HS-5 (cell line): ENCODE measurements at regions not wholly inside any gene's neighbourhood (a gene's known extent, or its start where the extent isn't known, plus 50 kb on each side); places are given as distances from the start of the nearest gene placed in this dataset.
"Not testable (repeated sequence)": the region's sequence is repeated elsewhere in the genome, so short reads cannot be mapped to it uniquely, and the experiment has no call there.

ENCODE experiments used
- DNase-seq: peaks from one replicate; pipeline ENCODE4 v3.0.0-alpha.2; 2012; ENCODE audit warnings: low read depth

DNA sequence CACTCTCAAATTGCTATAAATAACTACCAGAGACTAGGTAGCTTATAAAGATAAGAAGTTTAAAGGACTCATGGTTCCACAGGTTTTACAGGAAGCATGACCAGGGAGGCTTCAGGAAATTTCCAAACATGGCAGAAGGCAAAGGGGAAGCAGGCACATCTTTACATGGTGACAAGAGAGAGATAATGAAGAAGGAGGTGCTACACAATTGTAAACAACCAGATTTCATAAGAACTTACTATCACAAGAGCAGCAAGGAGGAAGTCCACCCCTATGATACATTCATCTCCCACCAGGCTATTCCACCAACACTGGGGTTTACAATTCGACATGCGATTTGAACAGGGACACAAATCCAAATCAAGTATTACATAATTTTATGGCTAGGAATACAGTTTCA is 257.7 kb downstream of the BTG1 start:
- no peak for DNase-seq

DNA sequence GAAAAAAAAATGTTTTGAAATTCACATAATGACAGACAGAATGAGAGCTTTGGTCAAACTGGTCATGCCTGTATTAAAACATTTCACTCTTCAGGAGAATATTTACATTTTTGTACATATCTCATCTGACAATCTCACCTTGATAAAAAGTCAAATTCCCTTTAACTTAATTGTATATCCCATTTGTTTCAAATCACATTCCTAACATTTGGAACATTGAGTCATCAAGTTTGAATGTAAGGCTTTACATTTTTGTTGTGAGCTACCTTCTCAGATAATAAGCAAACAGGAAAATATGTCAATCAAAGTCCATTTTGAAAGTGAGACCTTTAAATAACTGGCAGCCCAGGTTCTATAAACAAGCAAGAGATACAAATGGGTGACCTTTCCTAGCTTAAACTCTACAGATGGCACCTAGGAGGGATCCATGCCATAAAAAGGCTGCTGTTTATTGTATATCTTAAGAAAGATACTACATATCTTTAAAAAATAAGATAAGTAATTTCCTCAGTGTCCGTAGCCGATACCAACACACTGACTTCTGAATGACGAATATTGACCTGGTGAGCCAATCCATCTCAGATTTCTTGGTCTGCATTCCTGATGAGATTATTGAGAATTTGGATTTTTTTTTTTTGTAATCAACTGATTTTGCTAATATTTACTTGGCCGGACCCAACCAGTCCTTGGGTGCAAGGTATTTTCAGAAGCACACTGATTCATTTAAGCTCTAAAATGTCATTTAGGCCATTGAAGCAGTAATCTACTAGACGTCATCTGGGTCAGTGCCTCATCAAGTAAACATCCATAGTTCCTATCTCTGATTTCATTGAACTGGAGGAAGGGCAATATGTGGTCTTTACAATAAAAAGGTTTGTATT is 259.6 kb downstream of the BTG1 start:
- no peak for DNase-seq

DNA sequence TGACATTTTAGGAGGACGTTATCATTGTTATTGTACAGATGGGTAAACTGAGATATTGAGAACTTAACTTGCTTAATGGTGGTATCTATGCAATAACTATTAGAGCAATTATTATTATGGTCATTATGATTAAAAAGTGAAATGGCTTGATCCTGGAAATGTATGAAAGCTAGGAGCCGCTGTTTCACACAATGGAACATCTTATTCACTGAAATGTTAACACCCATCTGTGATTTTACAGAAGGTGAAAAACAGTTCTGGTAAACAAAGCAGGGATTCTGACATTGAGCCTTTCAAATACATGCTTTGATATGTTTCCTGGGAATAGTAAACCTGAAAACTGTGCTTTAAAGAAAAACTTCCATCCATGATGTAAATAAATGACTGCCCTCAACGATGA is 261.4 kb downstream of the BTG1 start:
- no peak for DNase-seq

DNA sequence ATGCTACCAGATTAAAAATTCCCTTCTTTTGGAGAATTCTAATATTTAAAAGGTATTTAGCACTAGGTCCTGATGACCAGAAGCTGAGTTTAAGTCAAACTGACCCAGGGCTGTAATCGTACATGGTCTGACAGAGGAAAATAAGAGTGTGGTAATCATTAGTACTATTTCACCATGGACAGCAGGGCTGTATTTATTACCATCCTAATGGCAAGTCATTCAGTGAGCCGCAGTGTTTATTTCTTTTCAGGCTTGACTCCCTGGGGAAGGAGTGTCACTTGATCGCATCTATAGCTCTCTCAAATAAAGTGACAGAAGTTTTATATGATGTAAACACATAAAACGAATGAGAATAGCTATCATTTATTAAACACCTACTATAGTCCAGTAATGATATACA is 261.8 kb downstream of the BTG1 start:
- no peak for DNase-seq

DNA sequence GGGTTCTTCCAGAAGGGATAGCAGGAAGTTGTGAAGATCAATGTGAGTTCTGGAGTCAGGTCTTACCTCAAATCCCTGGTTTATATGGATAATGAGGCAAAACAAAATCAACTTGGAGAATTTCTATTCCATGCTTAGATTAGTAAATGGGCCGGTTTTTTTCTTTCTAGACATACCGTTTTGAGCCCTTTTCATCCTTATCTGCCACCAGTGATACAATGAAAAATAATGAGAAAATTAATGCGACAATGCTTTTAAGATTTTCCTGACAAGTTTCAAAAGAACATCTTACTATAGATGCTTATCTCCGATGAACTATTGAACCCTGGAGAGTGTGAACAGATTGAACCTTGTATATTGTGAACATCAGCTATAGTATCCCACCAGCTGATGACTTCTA is 262.7 kb downstream of the BTG1 start:
- DNase-seq: no peak

DNA sequence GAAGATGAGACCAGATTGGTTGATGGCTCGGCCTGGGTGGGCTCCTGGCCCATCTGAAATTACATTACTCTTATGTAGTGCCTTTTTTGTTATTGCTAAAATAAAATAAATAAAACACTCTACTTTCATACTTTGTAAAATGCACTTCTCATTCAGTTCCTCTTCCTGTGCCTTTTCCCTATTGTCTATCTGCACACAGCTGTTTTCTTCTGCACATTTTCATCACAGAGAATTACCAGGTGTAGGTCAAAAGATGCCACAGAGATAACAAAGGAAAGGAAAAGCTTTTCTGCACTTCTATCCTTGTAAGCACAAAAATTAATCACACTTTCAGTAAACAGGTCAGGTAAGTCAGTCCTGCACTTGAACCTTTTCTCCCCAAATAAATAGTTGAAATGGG is 265.1 kb downstream of the BTG1 start:
- DNase-seq: no peak

DNA sequence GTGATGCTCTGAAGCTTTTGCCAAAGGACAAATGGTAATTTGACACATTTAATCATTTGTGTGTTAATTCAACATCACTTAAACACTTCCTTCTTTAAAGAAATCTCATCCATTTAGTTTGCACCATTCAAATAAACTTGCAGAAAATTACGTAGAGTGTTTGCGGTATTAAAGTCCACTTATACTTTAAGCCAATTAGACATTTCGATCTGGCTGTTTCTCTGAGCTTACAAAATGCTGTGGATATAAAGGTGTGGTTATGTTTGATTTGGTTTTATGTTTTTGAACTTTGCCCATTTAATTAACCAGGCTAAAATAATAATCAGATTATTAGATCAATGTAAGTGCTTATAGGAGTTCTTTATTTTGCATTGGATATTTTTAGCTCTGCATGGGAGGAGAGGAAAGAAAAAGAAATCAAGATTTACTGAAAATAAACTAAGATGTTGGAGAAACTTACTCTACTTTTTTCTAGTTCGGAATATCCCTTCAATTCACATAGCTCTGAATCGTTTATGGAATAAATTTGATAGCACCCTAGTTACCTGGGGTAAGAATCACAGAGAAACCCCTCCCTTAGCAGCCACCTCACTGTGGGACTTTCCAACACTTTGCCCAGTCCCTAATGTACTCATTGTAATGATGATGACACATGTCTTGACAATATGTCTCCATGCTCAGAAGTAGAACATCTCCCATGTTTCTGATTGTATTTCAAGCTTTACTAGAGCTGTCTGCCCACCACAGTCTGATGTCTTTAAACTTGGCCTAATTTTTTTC is 268.0 kb downstream of the BTG1 start:
- no peak for DNase-seq

DNA sequence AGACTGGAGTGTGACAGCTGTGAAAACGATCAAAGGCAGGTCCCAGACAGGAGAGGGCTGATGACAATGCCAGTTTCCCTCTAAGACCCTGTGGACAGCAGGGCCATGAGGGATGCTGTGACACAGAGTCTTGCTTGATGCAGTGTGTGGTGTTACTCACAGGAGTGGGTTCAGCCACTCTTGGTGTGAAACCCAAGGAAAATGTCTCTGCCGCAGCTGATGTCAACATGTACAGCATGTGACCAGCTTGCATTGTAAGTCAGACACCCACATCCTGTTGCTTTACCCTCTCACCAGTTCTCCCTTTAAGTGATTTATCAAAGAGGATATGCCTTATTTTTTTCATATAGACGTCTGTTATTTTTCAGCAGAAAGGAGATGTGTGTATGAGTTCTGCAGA is 268.6 kb downstream of the BTG1 start:
- no peak for DNase-seq

DNA sequence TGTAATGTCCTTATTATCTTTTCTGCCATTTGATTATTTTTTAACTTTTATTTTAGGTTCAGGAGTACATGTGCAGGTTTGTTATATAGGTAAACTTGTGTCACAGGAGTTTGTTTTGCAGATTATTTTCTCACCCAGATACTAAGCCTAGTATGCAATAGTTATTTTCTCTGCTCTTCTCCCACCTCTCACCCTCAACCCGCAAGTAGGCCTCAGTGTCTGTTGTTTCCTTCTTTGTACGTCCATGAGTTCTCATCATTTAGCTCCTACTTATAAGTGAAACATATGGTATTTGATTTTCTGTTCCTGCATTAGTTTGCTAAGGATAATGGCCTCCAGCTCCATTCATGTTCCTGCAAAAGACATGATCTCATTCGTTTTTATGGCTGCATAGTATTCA is 270.0 kb downstream of the BTG1 start:
- DNase-seq: not testable (repeated sequence)

DNA sequence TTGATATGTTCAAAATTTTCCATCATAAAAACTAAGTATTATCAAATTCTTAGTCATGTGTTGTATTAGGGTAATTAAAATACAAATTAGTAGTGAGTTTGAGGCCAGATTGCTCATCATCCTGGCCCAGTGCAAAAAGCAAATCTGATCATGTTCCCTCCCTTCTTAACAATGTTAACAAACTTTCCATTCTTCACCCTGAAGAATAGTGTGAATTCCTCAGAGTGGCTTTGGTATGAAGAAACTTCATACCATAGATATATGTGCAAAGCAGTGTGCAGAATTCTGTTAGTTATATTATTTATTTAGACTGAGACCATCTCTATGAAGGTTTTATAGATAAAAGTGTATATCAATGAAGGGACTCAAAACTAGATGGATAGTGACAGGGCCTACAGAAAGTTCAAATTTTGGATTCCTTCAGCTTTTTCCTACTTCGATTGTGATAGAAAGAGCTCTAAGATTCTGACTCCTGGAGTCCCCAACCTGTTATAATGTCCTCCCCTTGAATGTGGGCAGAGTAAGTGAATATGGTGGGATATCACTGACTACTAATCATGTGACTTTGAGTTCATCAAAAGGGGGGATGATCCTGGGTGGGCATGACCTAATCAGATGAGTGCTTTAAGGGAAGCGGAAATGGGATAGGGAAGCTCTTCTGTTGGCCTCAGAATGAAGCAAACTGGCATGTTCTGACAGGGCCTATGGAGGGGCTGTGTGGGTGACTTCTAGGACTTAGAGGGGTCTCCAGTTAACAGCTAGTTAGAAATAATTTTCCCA is 271.4 kb downstream of the BTG1 start:
- no peak for DNase-seq

DNA sequence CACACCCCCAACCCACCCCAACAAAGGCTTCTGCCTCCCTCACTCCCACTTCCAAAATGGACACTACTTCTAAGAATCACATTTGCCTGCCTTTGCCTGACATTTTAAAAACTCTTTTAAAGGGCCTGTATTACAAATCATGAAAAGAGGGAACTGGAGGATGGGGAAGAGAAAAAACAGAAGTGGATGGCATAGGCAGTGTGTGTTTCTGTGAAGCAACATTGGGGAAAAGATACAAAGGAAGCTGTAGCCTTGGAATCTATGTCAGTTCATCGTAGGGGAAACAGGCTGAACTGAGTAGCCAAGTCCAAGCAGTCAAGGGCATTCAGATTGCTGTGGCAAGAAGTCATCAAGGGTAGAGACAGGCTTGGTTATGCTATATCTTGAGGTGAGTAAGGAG is 273.9 kb downstream of the BTG1 start:
- DNase-seq: no peak

DNA sequence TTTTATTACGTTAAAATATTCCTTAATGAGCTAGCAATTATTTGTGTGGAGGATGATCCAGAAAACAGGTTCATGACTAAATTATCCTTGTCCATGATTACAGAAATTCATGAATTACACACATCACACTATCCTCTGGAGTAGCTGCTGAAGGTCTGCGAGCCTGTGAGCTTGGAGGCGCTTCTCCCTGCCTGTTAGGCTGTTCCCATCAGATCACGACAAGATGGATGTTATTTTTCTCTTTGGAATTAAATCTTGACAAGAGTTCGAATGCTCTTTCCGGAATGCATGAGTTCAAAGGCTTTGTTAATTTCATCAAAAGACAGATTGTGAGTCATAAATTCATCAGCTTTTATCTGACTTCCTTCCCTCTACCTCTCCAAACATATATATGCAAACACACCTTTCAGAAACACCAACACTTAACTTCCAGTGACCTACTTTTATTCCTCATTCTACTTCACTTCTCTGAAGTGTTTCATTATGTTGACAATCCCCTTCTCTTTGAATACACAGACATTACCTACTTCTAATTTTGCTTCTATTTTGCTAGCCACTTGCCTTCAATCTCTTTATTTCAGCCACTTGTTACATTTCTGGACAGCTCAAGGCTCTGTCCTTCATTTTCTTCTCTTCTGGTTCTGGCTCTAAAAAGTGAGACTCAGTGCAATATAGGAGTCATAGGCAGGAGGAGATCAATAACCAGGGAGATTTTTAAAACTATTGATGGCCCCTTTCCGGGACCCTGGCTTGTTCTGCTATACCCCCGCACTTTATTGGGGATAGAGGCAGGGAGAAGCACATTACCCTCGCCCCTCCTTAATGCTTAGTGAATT is 274.6 kb downstream of the BTG1 start:
- DNase-seq: no peak

DNA sequence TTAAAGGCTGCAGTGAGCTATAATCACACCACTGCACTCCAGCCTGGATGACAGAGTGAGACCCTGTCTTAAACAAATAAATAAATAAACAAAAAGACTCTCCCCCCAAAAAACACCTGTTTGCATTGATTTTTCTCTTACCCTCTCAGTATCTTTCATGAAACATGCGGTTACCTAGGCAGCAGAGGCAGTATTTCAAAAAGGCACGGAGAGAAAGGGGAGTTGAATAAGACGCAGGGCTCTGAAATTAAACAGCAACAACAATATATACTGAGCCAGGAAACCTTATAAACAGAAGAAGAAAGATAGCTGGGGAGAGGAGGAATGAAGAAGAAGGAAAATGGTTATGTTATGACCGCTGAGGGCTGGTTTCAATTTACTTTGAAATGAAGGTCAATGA is 277.6 kb downstream of the BTG1 start:
- DNase-seq: no peak

DNA sequence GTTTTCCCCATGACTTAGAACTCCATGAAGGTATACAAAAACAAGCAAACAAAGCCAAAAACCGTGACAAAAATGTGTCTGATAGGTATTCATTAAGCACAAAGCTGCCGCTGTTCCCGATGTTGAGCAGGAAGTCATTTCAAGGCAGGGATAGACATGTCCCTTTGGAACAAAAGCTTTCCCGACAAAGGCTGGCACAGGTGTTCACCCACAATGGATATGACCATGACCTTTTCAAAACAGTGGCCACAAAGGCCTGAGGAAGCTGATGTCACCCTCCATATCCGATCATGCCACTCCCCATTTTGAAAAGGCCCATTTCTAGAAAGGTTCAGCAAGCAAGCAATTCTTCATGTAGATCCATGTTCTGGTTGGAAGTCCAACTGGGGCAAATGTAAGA is 279.1 kb downstream of the BTG1 start:
- no peak for DNase-seq

DNA sequence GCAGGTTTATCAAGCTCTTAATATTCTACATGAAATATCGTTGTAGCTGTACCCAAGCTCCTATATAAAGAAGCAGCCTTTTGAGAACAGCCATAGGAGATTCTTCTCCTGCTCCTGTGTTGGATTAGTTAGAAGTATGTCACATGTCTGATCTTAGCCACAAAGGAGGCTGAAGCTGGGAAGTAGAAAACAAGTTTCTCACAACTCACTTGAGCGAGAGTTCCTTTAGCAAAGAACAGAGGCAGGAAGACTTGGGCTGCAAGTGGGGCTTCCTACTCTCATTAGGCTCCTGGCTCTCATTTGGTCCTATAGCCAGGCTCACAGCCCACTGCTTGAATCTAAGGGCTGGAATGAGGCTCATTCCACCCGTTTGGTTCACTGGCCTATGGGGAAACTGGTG is 281.9 kb downstream of the BTG1 start:
- DNase-seq: no peak

DNA sequence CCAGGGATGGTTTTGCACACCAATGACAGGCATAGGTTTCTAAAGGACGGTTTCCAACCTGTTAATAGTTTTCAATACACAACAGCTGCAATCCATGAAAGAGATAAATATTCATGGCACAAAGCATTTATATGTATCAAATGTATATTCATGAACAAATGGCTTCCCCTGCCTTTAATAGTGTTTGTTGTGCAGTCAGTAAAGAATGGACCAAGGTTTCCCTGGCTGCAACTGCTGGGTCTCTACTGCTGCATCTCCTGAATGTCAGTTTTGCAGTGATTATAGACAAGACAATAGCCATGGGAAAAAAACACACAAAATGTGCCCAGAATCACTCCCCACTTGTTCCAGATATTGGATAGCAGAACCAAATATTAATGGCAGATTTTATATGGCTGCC is 284.1 kb downstream of the BTG1 start:
- no peak for DNase-seq

DNA sequence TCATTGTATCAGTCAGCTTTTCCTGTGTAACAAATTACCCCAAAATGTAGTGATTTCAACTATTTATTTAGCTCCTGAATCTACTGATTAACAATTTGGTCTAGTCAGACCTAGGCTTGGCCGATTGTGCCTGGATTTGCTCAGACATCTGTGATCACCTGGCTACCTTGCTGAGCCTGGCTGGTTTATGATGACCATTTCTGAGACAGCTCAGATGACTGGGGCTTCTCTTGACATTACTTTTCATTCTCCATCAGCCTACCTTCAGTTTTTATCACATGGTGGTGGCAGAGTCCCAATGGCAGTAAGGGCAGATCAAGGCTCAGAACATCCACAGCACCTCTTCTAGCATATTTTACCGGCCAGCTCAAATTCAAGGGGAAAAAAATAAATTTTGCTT is 286.3 kb downstream of the BTG1 start:
- DNase-seq: no peak

DNA sequence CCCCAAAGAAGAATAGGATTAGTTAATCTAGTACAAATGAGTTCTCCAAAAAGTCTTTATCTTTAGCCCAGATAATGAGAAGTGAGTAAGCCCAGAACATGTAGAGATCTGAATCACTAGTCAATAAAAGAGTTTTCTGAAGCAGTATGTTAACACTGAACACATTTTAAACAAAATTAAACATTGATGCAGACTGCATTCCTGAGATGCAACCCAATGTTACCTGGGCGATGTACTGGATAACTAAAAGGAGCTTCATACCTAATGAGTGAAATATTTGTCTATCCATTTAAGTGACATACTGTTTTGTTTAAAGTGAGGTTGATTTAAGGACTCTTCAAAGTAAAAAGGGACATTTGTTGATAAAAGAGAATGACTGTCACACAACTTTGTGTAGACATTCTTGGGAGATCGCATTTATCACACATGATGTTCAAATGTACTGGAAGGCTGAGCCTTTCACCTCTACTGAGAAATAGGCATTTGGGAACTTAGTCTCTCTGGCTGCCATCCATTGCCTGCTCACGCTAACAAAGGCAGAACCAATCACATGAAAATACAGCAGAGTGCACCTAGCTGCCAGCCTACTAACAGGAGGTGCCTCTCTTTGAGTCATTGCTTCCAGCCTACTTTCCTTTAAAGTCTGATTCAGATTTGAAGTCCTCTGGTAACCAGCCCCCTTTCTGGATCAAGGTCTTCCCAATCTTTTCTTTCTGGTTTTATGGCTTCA is 287.7 kb downstream of the BTG1 start:
- no peak for DNase-seq

DNA sequence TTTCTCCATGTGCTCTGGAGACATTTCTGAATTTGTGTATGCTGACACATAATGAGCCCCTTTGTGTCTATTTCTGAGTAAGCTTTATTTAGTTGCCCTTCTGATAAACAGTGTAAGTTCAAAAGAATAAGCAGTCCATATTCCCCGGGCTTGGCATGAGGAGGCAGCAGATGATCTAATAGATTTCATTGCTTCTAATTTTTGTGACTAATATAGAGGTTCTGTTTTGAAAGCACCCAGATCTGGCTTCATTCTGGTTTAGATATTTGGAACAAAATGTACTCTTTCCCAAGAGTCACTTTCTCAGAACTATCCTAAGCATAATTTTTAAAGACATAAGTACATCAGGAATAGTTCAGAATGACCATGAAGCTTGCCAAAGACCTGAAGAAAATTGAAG is 290.9 kb downstream of the BTG1 start:
- DNase-seq: no peak

DNA sequence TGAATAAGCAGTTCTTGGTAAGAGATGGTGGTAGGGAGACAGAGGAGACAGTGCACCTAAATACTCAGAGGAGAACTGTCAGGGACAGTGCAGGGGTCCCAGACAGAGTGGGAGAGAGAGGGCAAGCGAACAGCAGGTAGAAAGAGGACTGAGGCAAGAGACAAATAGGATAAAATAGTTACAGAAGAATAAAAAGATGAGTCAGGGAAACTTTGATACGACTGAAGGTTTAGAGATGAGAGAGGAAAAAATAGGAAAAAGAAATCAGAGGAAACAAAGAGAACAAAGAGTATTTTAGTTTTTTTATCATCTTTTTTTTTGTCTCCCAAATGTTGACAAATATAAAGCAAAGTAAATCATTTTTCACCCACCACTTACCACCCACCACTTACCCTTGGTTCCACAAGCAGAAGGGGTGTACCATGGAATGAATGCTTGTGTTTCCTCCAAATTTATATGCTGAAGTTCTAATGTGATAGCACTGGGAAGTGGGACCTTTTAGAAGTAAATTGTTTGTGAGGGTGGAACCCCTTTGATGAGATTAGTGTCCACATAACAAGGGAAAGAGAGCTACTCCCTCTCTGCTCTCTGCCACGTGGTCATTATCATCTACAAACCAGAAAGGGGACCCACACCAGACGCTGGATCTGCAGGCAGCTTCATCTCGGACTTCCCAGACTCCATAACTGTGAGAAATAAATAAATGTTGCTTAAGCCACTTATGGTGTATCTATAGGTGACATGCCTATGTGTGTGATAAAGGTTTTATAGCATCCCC is 292.1 kb downstream of the BTG1 start:
- DNase-seq: no peak
